ENCODE measurements at regions not wholly inside any gene's neighbourhood (a gene's known extent, or its start where the extent isn't known, plus 50 kb on each side); places are given as distances from the start of the nearest gene placed in this dataset.

GRCh38 chr7:153920126-153920525 is 132.1 kb upstream of the DPP6 start:
- in situ Hi-C loops (cut with MboI; ENCODE audit: low pct_ligation_motif_present in 1 of 4, low pct_unique_long_range_greater_than_20kb in 1 of 4, low sequenced_read_pairs in 3 of 4) (no loop called here), intact Hi-C loops (cut with DNase I; ENCODE audit: low total_unique reads) (no loop called here)
- WGBS, 2 donors (ENCODE audit: low coverage in 1 of 2): 65 to 80% methylated on average over 5 of the region's 5 CpGs

GRCh38 chr7:153920897-153921296 is 131.3 kb upstream of the DPP6 start:
- in situ Hi-C loops (cut with MboI; ENCODE audit: low pct_ligation_motif_present in 1 of 4, low pct_unique_long_range_greater_than_20kb in 1 of 4, low sequenced_read_pairs in 3 of 4) (no loop called here), intact Hi-C loops (cut with DNase I; ENCODE audit: low total_unique reads) (no loop called here)
- WGBS, 2 donors (ENCODE audit: low coverage in 1 of 2): 75 to 76% methylated on average over 4 to 5 of the region's 5 CpGs
- no peak for DNase-seq
- H3K4me3 ChIP-seq: no peak overlapping the region
- no peak overlapping the region for H3K27ac ChIP-seq
- TF ChIP-seq POLR2AphosphoS5 (IDR thresholded peaks at IDR 0.05) (no peak), CTCF (IDR thresholded peaks at IDR 0.05) (no peak), POLR2A (IDR thresholded peaks at IDR 0.05) (no peak), EP300 (IDR thresholded peaks at IDR 0.05; ENCODE audit: low read depth) (no peak)
- no peaks in the 10 kb centered on the region for H3K9me3 ChIP-seq
- no peaks in the 10 kb centered on the region for H3K4me1 ChIP-seq
- no peaks in the 10 kb centered on the region for H3K27me3 ChIP-seq
- no peaks in the 10 kb centered on the region for H3K36me3 ChIP-seq

More at GRCh38 chr7:153920126-153920525, 132.1 kb upstream of the DPP6 start:
- Histone ChIP-seq H3K4me1 (no peaks in the 10 kb centered on the region), H3K4me3 (no peak overlapping the region), H3K9me3 (no peaks in the 10 kb centered on the region), H3K36me3 (no peaks in the 10 kb centered on the region), H3K27me3 (no peaks in the 10 kb centered on the region), H3K27ac (no peak overlapping the region)
- TF ChIP-seq POLR2A (IDR thresholded peaks at IDR 0.05) (no peak), CTCF (IDR thresholded peaks at IDR 0.05) (no peak)
- DNase-seq: no peak

DNA sequence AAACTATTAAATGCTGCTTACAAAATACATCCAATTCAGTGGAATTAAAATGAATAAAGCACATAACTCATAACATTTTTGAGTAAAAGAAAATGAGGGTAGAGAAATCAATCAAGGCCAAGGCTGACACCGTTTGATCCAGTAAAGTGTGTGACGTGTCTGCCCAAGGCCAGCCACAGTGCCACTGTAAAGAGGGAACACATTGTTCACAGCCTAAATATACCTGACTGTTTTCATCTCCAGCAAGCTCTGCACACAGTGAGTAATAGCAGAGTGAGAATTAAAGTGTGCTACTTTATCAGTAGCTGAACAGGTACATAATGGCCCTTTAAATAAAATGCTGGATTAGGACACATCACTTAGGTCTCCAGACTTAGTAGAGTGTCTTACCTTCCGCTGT is 130.8 kb upstream of the DPP6 start:
- TF ChIP-seq EP300 (IDR thresholded peaks at IDR 0.05; ENCODE audit: low read depth) (no peak), POLR2A (IDR thresholded peaks at IDR 0.05) (no peak), POLR2AphosphoS5 (IDR thresholded peaks at IDR 0.05) (no peak), CTCF (IDR thresholded peaks at IDR 0.05) (no peak)
- H3K9me3 ChIP-seq: no peaks in the 10 kb centered on the region
- no peaks in the 10 kb centered on the region for H3K36me3 ChIP-seq
- 74 to 79% methylated on average over 2 to 3 of the region's 3 CpGs for WGBS, 2 donors (ENCODE audit: low coverage in 1 of 2)
- H3K4me3 ChIP-seq: no peak overlapping the region
- no peak overlapping the region for H3K27ac ChIP-seq
- no peaks in the 10 kb centered on the region for H3K27me3 ChIP-seq
- H3K4me1 ChIP-seq: no peaks in the 10 kb centered on the region
- intact Hi-C loops (cut with DNase I; ENCODE audit: low total_unique reads): no loop called here
- no peak for DNase-seq
- in situ Hi-C loops (cut with MboI; ENCODE audit: low pct_ligation_motif_present in 1 of 4, low pct_unique_long_range_greater_than_20kb in 1 of 4, low sequenced_read_pairs in 3 of 4): no loop called here

DNA sequence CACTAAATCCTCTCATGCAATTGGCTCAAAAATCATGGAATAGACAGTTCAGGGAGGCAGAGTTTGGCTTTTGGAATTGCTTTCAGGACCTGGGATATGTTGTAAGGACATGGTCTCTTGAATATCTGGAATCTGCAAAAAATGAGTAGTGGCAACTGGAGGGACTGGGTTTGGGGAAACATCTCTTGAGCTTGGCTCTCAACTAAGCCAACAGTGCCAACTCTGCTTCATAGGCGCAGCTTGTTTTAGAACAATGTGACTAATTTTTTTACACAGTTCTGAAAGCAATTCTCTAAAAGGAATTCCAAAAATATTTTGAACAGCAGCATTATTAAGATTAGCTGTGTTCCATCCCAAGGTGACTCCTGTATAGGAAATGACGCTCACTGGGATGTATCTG is 121.5 kb upstream of the DPP6 start:
- no peak for TF ChIP-seq CTCF (IDR thresholded peaks at IDR 0.05)
- no peak for TF ChIP-seq POLR2AphosphoS5 (IDR thresholded peaks at IDR 0.05)
- TF ChIP-seq EP300 (IDR thresholded peaks at IDR 0.05; ENCODE audit: low read depth): no peak
- no peak for TF ChIP-seq POLR2A (IDR thresholded peaks at IDR 0.05)
- H3K27me3 ChIP-seq: no peaks in the 10 kb centered on the region
- 67 to 72% methylated on average over 1 to 2 of the region's 2 CpGs for WGBS, 2 donors (ENCODE audit: low coverage in 1 of 2)
- DNase-seq: no peak
- no peak overlapping the region for H3K27ac ChIP-seq
- no peaks in the 10 kb centered on the region for H3K9me3 ChIP-seq
- intact Hi-C loops (cut with DNase I; ENCODE audit: low total_unique reads) (no loop called here), in situ Hi-C loops (cut with MboI; ENCODE audit: low pct_ligation_motif_present in 1 of 4, low pct_unique_long_range_greater_than_20kb in 1 of 4, low sequenced_read_pairs in 3 of 4) (no loop called here)
- no peaks in the 10 kb centered on the region for H3K4me1 ChIP-seq
- H3K4me3 ChIP-seq: no peak overlapping the region
- no peaks in the 10 kb centered on the region for H3K36me3 ChIP-seq
